HL-60 (cell line): ENCODE measurements at regions not wholly inside any gene's neighbourhood (a gene's known extent, or its start where the extent isn't known, plus 50 kb on each side); places are given as distances from the start of the nearest gene placed in this dataset.

Experiments
- DNase-seq, 2 experiments: peaks; one replicate each; pipeline ENCODE4 v3.0.0-alpha.2; 2010 to 2020; ENCODE audit warnings: low read depth in 1 of 2, low spot score in 1 of 2
- H3K27ac ChIP-seq: fragments of 250-450 bp; sonication (Bioruptor Pico); replicated peaks from 2 replicates; pipeline ENCODE4 v1.5.1; 2020; ENCODE audit warnings: mild to moderate bottlenecking, moderate library complexity
- H3K27me3 ChIP-seq: fragments of 250-450 bp; sonication (Bioruptor Pico); 2 replicates; pipeline ENCODE4 v1.5.1; 2021; ENCODE audit warnings: mild to moderate bottlenecking, moderate library complexity; ENCODE audit not compliant: insufficient read depth, poor library complexity, severe bottlenecking
- H3K4me3 ChIP-seq: replicated peaks from 2 replicates; pipeline ENCODE4 v1.5.1; 2011; ENCODE audit warnings: mild to moderate bottlenecking, control low read depth, low read length; ENCODE audit not compliant: insufficient read depth
- CTCF ChIP-seq: IDR thresholded peaks from one replicate; pipeline ENCODE4 v1.5.1; 2011; ENCODE audit warnings: low read length, control low read depth, inconsistent platforms; ENCODE audit not compliant: insufficient read depth
- GABPA ChIP-seq: IDR thresholded peaks from 2 replicates; pipeline ENCODE4 v1.6.1; 2012; ENCODE audit warnings: low read depth
- POLR2AphosphoS5 ChIP-seq: IDR thresholded peaks from 2 replicates; pipeline ENCODE4 v1.6.1; 2012; ENCODE audit warnings: low read depth
- REST ChIP-seq: IDR thresholded peaks from 2 replicates; pipeline ENCODE4 v1.6.1; 2012; ENCODE audit warnings: low read depth; ENCODE audit not compliant: insufficient replicate concordance
- SPI1 ChIP-seq: IDR thresholded peaks from 2 replicates; pipeline ENCODE4 v1.6.1; 2012; ENCODE audit warnings: low read depth, mild to moderate bottlenecking, borderline replicate concordance

GRCh38 chr13:74280795-74281490 lies 146.7 kb upstream of the KLF12 start:
- DNase-seq = no peak
- Histone ChIP-seq H3K27me3 (peaks cover under 1% of the 10 kb centered on the region), H3K27ac (no peak overlapping the region), H3K4me3 (no peak overlapping the region)
- TF ChIP-seq POLR2AphosphoS5 (no peak), SPI1 (no peak), GABPA (no peak), REST (no peak), CTCF (no peak)

- no peak overlapping the region for H3K4me3 ChIP-seq
- no peak overlapping the region for H3K27ac ChIP-seq
- no peak for DNase-seq
- no peaks in the 10 kb centered on the region for H3K27me3 ChIP-seq
- TF ChIP-seq CTCF (no peak), POLR2AphosphoS5 (no peak), SPI1 (no peak), REST (no peak), GABPA (no peak)
Measured at GRCh38 chr13:74280093-74280794, 146.0 kb upstream of the KLF12 start.

GRCh38 chr13:74278901-74279300 lies 144.7 kb upstream of the KLF12 start:
- no peak for TF ChIP-seq CTCF
- H3K4me3 ChIP-seq = no peak overlapping the region
- no peak for DNase-seq
- H3K27ac ChIP-seq = no peak overlapping the region
- no peaks in the 10 kb centered on the region for H3K27me3 ChIP-seq
